Suprapubic skin (tissue), 4 donors: ENCODE measurements at regions not wholly inside any gene's neighbourhood (a gene's known extent, or its start where the extent isn't known, plus 50 kb on each side); places are given as distances from the start of the nearest gene placed in this dataset.

Experiments
- EP300 ChIP-seq: sonication (generic); formaldehyde crosslinking; IDR thresholded peaks from one replicate; pipeline ENCODE4 v1.6.1; 2017; ENCODE audit warnings: antibody characterized with exemption
- POLR2A ChIP-seq, 2 donors: fragments of 450-650 bp; IDR thresholded peaks; one replicate each; pipeline ENCODE4 v1.6.1; 2017; ENCODE audit warnings: antibody characterized with exemption in 2 of 2, mild to moderate bottlenecking in 2 of 2, moderate library complexity in 2 of 2
- POLR2AphosphoS5 ChIP-seq, 3 donors: sonication (generic); formaldehyde crosslinking; IDR thresholded peaks; one replicate each; pipeline ENCODE4 v1.6.1; 2017; ENCODE audit warnings: antibody characterized with exemption in 3 of 3
- TF ChIP-seq, protein P1 (sequence below), 2 donors: fragments of 200-600 bp in 1 of 2; fragments of 450-650 bp in 1 of 2; sonication (generic) in 1 of 2; IDR thresholded peaks; one replicate each; pipeline ENCODE4 v1.5.1; 2016 to 2019; ENCODE audit warnings: antibody characterized with exemption in 2 of 2, mild to moderate bottlenecking in 1 of 2, moderate library complexity in 1 of 2

GRCh38 chr3:51591231-51591630, 52.7 kb downstream of the RAD54L2 start:
- no peak for TF ChIP-seq POLR2AphosphoS5 (IDR thresholded peaks at IDR 0.05)
- TF ChIP-seq EP300 = no peak
- TF ChIP-seq POLR2A (IDR thresholded peaks at IDR 0.05) = no peak
- TF ChIP-seq, protein P1, sequence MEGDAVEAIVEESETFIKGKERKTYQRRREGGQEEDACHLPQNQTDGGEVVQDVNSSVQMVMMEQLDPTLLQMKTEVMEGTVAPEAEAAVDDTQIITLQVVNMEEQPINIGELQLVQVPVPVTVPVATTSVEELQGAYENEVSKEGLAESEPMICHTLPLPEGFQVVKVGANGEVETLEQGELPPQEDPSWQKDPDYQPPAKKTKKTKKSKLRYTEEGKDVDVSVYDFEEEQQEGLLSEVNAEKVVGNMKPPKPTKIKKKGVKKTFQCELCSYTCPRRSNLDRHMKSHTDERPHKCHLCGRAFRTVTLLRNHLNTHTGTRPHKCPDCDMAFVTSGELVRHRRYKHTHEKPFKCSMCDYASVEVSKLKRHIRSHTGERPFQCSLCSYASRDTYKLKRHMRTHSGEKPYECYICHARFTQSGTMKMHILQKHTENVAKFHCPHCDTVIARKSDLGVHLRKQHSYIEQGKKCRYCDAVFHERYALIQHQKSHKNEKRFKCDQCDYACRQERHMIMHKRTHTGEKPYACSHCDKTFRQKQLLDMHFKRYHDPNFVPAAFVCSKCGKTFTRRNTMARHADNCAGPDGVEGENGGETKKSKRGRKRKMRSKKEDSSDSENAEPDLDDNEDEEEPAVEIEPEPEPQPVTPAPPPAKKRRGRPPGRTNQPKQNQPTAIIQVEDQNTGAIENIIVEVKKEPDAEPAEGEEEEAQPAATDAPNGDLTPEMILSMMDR (IDR thresholded peaks at IDR 0.05) = no peak
